ENCODE measurements at regions not wholly inside any gene's neighbourhood (a gene's known extent, or its start where the extent isn't known, plus 50 kb on each side); places are given as distances from the start of the nearest gene placed in this dataset.
"Not testable (repeated sequence)": the region's sequence is repeated elsewhere in the genome, so short reads cannot be mapped to it uniquely, and the experiment has no call there.

DNA sequence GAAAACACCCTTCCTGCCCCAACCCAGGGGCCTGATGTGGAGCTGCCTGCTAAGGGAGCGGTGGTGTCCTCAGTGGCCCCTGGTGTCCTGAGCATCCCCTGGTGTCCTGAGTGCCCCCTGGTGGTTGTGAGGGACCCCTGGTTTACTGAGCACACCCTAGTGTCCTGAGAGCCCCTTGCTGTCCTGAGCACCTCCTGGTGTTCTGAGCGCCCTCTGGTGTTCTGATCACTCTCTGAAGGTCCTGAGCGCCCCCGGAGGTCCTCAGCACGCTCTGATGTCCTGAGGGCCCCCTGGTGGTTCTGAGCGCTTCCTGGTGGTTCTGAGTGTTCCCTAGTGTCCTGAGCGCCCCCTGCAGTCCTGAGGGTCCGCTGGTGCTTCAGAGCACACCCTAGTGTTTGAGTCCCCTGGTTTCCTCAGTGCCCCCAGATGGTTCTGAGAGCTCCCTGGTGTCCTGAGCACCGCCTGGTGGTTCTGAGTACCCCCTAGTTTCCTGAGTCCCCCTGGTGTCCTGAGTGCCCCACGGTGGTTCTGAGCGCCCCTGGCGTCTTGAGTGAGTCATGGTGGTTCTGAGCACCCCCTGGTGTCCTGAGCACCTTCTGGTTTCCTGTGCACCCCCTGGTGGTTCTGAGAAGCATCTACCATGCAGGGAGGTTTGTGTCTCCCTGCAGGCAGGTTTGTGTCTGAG is 1004.2 kb downstream of the TMEM121 start:
- no peak for DNase-seq (ENCODE audit: low spot score)

DNA sequence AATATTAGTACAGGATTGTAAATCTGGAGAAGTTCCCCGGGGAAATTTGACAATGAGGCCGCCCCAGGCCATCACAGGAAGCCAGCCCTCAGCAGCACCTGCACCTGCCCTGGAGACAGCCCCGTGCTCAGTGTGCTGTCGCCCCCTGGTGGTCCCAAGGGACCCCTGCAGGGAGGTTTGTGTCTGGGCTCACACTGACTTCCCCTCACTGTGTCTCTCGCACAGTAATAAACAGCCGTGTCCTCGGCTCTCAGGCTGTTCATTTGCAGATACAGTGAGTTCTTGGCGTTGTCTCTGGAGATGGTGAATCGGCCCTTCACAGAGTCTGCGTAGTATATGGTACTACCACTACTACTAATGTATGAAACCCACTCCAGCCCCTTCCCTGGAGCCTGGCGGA is 1011.2 kb downstream of the TMEM121 start:
- not testable (repeated sequence) for DNase-seq (ENCODE audit: low spot score)

DNA sequence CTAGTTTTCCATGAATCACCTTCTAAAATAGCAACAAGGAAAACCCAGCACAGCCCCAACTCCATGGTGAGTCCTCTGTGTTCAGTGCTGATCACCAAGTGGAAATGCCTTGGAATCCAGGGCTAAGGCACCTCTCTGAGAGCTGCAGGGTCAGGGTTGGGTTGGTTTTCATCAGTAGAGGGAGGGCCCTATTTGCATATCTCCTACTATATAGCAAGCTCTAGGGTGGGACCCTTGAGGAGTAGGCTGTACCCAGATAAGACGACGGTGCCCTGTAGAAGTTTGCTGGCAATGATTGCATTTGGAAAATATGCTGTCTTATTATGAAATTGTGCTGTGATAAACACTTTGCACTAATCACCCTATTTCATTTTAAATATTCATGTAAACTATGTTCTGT is 1011.8 kb downstream of the TMEM121 start:
- no peak for DNase-seq (ENCODE audit: low spot score)

DNA sequence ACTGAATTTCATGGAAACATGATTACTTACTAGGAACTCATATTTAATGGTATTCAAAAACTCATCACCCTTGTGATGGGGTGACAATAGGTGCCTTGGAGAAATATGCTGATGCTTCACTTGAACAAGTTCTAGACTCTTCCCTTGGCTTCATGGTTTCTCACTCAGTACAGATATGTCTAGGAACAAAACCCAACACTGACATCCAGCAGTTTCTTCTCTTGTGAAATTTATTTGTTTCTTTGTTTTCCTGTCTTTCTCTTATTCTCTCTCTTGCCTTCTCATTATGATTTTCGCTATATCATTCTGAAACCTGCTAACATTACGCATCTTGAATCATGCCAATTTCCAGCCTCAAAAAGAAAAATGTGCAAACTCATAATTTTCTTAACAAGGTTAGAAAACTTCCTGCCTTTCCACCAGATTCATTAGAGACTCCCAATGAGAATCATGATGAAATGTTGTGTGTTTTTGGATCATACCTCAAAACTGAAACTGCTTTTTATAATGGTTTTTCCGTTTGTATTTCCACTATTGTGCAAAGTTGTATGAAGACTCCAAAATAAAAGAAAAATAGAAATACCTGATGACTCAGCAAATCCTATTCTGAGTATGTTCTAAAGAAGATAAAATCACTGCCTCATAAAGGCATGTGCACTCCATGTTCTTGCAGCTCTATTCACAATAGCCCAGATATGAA is 1021.5 kb downstream of the TMEM121 start:
- DNase-seq (ENCODE audit: low spot score): no peak

GRCh38 chr14:106549064-106549463 is 1022.7 kb downstream of the TMEM121 start:
- DNase-seq (ENCODE audit: low spot score): no peak

DNA sequence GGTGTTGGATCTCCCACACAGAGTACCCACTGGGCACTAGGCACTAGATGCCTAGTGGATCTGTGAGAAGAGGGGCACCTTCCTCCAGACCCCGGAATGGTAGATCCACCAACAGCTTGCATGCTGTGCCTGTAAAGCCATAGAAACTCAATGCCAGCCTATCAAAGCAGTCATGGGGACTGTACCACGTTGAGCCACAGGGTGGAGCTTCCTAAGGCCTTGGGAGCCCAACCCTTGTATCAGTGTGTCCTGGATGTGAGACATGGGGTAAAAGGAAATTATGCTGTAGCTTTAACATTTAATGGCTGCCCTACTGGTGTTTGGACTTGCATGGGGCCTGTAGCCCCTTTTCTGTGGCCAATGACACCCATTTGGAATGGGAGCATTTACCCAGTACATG is 1024.9 kb downstream of the TMEM121 start:
- DNase-seq (ENCODE audit: low spot score): no peak

GRCh38 chr14:106556211-106556610 is 1029.8 kb downstream of the TMEM121 start:
- not testable (repeated sequence) for DNase-seq (ENCODE audit: low spot score)

DNA sequence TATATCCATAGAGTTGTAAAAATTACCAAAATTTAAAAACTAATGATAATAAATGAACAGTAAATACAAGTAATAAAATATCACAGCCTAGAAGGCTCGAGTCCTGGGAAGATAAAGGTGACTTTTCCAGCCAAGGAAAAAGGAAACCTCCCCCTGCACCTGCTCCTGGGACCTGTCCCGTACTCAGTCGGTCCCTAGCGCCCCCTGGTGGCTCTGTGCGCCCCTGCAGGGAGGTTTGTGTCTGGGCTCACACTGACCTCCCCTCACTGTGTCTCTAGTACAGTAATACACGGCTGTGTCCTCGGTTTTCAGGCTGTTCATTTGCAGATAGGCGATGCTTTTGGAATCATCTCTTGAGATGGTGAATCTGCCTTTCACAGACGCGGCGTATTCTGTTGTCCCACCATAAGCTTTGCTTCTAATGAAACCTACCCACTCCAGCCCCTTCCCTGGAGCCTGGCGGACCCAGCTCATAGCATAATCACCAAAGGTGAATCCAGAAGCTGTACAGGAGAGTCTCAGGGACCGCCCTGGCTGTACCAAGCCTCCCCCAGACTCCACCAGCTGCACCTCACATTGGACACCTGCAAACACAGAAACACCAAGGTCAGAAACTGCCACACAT is 1030.4 kb downstream of the TMEM121 start:
- no peak for DNase-seq (ENCODE audit: low spot score)

DNA sequence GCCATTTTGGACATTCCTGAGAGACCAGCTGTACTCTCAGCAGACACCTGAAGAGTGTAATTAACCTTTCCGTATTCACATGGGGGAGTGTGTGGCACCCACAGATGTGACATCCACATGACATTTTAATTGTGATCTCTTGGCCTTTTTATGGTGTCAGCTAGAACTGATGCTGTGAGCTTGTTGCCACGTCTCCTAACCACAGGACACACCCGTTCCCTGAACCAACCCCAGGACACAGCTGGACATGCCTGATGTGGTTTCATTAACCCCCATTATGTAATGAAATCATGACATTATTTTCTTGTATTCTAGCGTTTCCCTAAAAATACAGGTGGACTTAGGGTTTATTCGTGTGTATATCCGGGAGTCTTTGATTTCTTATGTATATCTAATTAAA is 1036.1 kb downstream of the TMEM121 start:
- no peak for DNase-seq (ENCODE audit: low spot score)

GRCh38 chr14:106564058-106564643 is 1037.8 kb downstream of the TMEM121 start:
- DNase-seq (ENCODE audit: low spot score): peak; percentile 2

DNA sequence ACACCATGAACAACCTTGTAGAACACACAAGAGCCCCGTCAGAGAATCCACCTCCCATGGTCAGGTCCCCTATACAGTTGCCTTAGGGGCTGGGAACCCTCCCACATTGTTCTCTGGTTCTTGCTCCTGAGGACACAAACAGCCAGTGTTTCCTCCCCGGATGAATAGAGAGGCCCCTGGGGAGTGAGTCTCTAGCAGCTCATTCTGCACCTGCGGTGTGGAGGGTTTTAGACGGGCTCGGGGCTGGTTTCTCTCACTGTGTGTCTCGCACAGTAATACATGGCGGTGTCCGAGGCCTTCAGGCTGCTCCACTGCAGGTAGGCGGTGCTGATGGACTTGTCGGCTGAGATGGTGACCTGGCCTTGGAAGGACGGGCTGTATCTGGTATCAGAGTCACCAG is 1052.1 kb downstream of the TMEM121 start:
- no peak for DNase-seq (ENCODE audit: low spot score)

- no peak for DNase-seq (ENCODE audit: low spot score)
Observed at GRCh38 chr14:106579084-106579483, 1052.7 kb downstream of the TMEM121 start.

GRCh38 chr14:106585692-106586091 is 1059.3 kb downstream of the TMEM121 start:
- DNase-seq (ENCODE audit: low spot score): no peak

GRCh38 chr14:106586098-106586704 is 1059.8 kb downstream of the TMEM121 start:
- DNase-seq (ENCODE audit: low spot score): peak; percentile 5

GRCh38 chr14:106591539-106591938 is 1065.2 kb downstream of the TMEM121 start:
- not testable (repeated sequence) for DNase-seq (ENCODE audit: low spot score)

DNA sequence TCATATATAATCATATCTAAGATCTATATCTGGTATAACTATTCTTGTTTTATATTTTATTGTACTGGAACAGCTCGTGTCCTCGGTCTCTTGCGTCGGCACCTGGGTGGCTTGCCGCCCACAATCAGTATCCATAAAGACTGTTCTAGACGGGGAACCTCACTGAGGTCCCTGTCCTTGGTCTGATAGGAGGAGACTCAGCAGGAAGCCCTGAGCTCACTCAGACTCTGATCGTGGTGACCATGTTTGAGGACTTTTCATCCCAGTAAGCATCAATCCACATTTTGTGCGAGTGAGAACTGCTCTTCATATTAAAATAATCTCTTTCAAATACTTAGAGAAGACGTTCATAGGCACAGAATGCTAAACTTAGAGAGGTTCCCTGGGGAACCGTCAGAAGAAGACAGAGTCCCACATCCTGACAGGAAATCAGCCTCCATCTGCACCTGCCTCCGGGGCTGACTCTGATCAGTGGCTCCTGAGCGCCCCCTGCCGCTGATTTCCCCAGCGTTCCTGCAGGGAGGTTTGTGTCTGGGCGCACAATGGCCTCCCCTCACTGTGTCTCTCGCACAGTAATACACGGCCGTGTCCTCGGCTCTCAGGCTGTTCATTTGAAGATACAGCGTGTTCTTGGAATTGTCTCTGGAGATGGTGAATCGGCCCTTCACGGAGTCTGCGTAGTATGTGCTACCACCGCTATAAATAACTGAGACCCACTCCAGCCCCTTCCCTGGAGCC is 1065.9 kb downstream of the TMEM121 start:
- DNase-seq (ENCODE audit: low spot score): not testable (repeated sequence)

GRCh38 chr14:106599209-106599608 is 1072.8 kb downstream of the TMEM121 start:
- DNase-seq (ENCODE audit: low spot score): no peak

- no peak for DNase-seq (ENCODE audit: low spot score)
Observed at GRCh38 chr14:106605548-106606448, 1079.4 kb downstream of the TMEM121 start.

GRCh38 chr14:106606936-106607335 is 1080.6 kb downstream of the TMEM121 start:
- no peak for DNase-seq (ENCODE audit: low spot score)

DNA sequence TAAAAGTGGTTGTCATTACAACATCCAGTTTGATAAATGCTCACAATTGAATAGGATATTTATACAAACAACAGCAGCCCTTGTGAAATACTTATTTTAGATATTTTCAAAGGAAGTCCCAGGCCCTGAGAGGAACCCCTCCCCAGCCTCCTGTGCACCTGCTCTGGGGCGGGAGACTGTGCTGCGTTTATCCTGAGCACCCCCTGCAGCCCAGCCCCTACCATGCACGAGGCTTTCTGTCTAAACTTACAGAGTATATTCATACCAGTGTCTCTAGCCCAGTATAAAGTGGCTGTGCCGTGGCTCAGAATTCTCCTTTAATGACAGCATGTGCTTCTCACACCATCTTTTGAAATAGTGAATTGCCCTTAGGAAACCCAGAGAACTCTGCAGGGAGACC is 1084.3 kb downstream of the TMEM121 start:
- DNase-seq (ENCODE audit: low spot score): no peak

DNA sequence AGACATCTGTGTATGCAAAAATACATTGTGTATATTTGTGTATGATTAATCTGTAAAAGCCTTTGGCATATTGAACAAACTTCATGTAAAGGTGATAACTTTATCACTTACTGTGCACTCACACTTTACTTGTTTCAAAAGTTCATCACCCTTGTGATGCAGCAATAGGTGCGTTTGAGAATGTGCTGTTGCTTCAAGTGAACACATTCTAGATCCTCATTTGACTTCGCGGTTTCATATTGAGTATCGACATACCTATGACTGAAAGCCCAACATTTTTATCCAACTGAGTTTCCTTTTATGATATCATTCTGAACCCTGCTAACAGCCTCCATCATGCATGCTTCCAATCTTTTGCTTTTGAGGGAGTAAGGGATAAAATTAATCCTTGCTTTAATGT is 1086.9 kb downstream of the TMEM121 start:
- DNase-seq (ENCODE audit: low spot score): no peak
